H1 (cell line): ENCODE measurements at regions not wholly inside any gene's neighbourhood (a gene's known extent, or its start where the extent isn't known, plus 50 kb on each side); places are given as distances from the start of the nearest gene placed in this dataset.

Experiments
- CTCF ChIA-PET: fragments of 300-600 bp; sonication (Branson Sonifier 250); formaldehyde crosslinking; loops from one replicate; lab custom pipeline; 2021; ENCODE audit not compliant: partially characterized antibody; lab: Charles Lee
- POLR2A ChIA-PET: fragments of 300-600 bp; sonication (Branson Sonifier 250); formaldehyde crosslinking; loops from one replicate; lab custom pipeline; 2021; ENCODE audit warnings: inconsistent platforms; ENCODE audit not compliant: partially characterized antibody; lab: Charles Lee
- DNase-seq, 2 experiments: peaks; one replicate each; pipeline versions ENCODE4 v3.0.0 to v3.0.0-alpha.2; 2010 to 2022; ENCODE audit warnings: low spot score in 2 of 2, low read depth in 1 of 2, mixed read lengths in 1 of 2
- FAIRE-seq: peaks from 2 replicates; lab custom pipeline; 2011; peaks lifted over from hg19 to GRCh38; lab: Jason Lieb, UNC
- H2AFZ ChIP-seq: 2 replicates; pipeline ENCODE4 v1.8.1; 2012; ENCODE audit warnings: low read length, inconsistent platforms
- H2AK5ac ChIP-seq: 2 replicates; pipeline ENCODE4 v1.6.1; 2013; ENCODE audit warnings: low read depth, low read length
- H2BK120ac ChIP-seq: replicated peaks from 2 replicates; pipeline ENCODE3; 2013; ENCODE audit warnings: low read depth, low read length, inconsistent platforms
- H2BK12ac ChIP-seq: 2 replicates; pipeline ENCODE4 v1.6.1; 2013; ENCODE audit warnings: low read depth, low read length
- H2BK15ac ChIP-seq: 2 replicates; pipeline ENCODE4 v1.6.1; 2013; ENCODE audit warnings: low read length
- H2BK20ac ChIP-seq: 2 replicates; pipeline ENCODE4 v1.6.1; 2013; ENCODE audit warnings: low read length
- H2BK5ac ChIP-seq: 2 replicates; pipeline ENCODE4 v1.6.1; 2013; ENCODE audit warnings: low read depth, low read length
- H3K14ac ChIP-seq: 2 replicates; pipeline ENCODE4 v1.6.1; 2013; ENCODE audit warnings: inconsistent platforms; ENCODE audit not compliant: insufficient read length
- H3K18ac ChIP-seq: 2 replicates; pipeline ENCODE4 v1.6.1; 2013; ENCODE audit warnings: low read length; ENCODE audit errors: extremely low read depth
- H3K23ac ChIP-seq: 2 replicates; pipeline ENCODE4 v1.6.1; 2013; ENCODE audit warnings: inconsistent platforms; ENCODE audit not compliant: insufficient read length
- H3K23me2 ChIP-seq: 2 replicates; pipeline ENCODE4 v1.6.1; 2013; ENCODE audit warnings: low read depth, low read length
- H3K27ac ChIP-seq: 2 replicates; pipeline ENCODE4 v1.6.1; 2011; ENCODE audit warnings: low read depth, low read length, inconsistent platforms
- H3K27me3 ChIP-seq, 4 experiments: replicated peaks in 1 of 4; 1 replicate in 1 of 4; 2 replicates in 3 of 4; pipeline versions ENCODE4 v1.6.1 to v1.8.1; 2011 to 2013; ENCODE audit warnings: low read length in 3 of 4, mild to moderate bottlenecking in 3 of 4, inconsistent platforms in 2 of 4, mixed read lengths in 2 of 4, moderate library complexity in 1 of 4; ENCODE audit not compliant: control insufficient read depth in 3 of 4, insufficient read depth in 3 of 4; ENCODE audit errors: extremely low read depth in 1 of 4
- H3K36me3 ChIP-seq, 4 experiments: 2 replicates each; pipeline versions ENCODE4 v1.6.1 to v1.8.1; 2011 to 2013; ENCODE audit warnings: mild to moderate bottlenecking in 4 of 4, low read length in 3 of 4, moderate library complexity in 2 of 4, control low read depth in 1 of 4, inconsistent platforms in 1 of 4; ENCODE audit not compliant: insufficient read depth in 4 of 4, control insufficient read depth in 2 of 4
- H3K4ac ChIP-seq: replicated peaks from 2 replicates; pipeline ENCODE3; 2013; ENCODE audit warnings: low read length, low read depth, mixed read lengths, inconsistent platforms; ENCODE audit not compliant: insufficient read length
- H3K4me1 ChIP-seq, 4 experiments: replicated peaks in 1 of 4; 1 replicate in 1 of 4; 2 replicates in 3 of 4; pipeline versions ENCODE4 v1.6.1 to v1.8.1; 2011 to 2013; ENCODE audit warnings: low read length in 3 of 4, inconsistent platforms in 2 of 4, mixed read lengths in 1 of 4; ENCODE audit not compliant: insufficient read depth in 4 of 4, control insufficient read depth in 3 of 4
- H3K4me2 ChIP-seq, 2 experiments: 2 replicates each; pipeline versions ENCODE4 v1.6.1 to v1.8.1; 2011 to 2013; ENCODE audit warnings: low read depth in 2 of 2, low read length in 2 of 2, control low read depth in 1 of 2, inconsistent platforms in 1 of 2, mild to moderate bottlenecking in 1 of 2; ENCODE audit not compliant: insufficient read depth in 1 of 2
- H3K4me3 ChIP-seq, 4 experiments: fragments of 200-600, 300-600 bp in 1 of 4; sonication (generic), shearing (Covaris generic), sonication (Bioruptor Twin) in 1 of 4; 2 replicates each; pipeline versions ENCODE4 v1.5.1 to v1.8.1; 2011 to 2016; ENCODE audit warnings: low read length in 4 of 4, low read depth in 3 of 4, control low read depth in 2 of 4, inconsistent platforms in 2 of 4, mild to moderate bottlenecking in 2 of 4, mixed read lengths in 1 of 4, moderate library complexity in 1 of 4; ENCODE audit not compliant: insufficient read depth in 2 of 4; ENCODE audit errors: extremely low read depth in 1 of 4
- H3K56ac ChIP-seq: replicated peaks from 2 replicates; pipeline ENCODE3; 2013; ENCODE audit warnings: low read depth, mild to moderate bottlenecking, mixed read lengths, low read length, inconsistent platforms; ENCODE audit not compliant: insufficient read length
- H3K79me1 ChIP-seq: 2 replicates; pipeline ENCODE4 v1.6.1; 2013; ENCODE audit warnings: low read depth, low read length, control low read depth
- H3K79me2 ChIP-seq, 2 experiments: 2 replicates each; pipeline versions ENCODE4 v1.6.1 to v1.8.1; 2012 to 2013; ENCODE audit warnings: low read length in 2 of 2, mild to moderate bottlenecking in 2 of 2, inconsistent platforms in 1 of 2; ENCODE audit not compliant: insufficient read depth in 2 of 2, control insufficient read depth in 1 of 2
- H3K9ac ChIP-seq, 4 experiments: replicated peaks in 1 of 4; 1 replicate in 1 of 4; 2 replicates in 3 of 4; pipeline versions ENCODE4 v1.6.1 to v1.8.1; 2011 to 2013; ENCODE audit warnings: low read depth in 3 of 4, low read length in 3 of 4, control low read depth in 2 of 4, mild to moderate bottlenecking in 2 of 4, moderate library complexity in 2 of 4, inconsistent platforms in 1 of 4; ENCODE audit errors: extremely low read depth in 1 of 4
- H3K9me3 ChIP-seq, 2 experiments: 2 replicates each; pipeline versions ENCODE4 v1.6.1 to v1.8.1; 2012 to 2013; ENCODE audit warnings: mild to moderate bottlenecking in 2 of 2, moderate library complexity in 2 of 2, control low read depth in 1 of 2, inconsistent platforms in 1 of 2, low read depth in 1 of 2, low read length in 1 of 2, mixed read lengths in 1 of 2; ENCODE audit not compliant: insufficient read depth in 2 of 2
- H4K20me1 ChIP-seq, 2 experiments: replicated peaks in 1 of 2; 2 replicates each; pipeline versions ENCODE3 to v1.8.1; 2011 to 2013; ENCODE audit warnings: inconsistent platforms in 2 of 2, low read length in 2 of 2, mild to moderate bottlenecking in 1 of 2; ENCODE audit not compliant: insufficient read depth in 2 of 2, control insufficient read depth in 1 of 2
- H4K5ac ChIP-seq: 2 replicates; pipeline ENCODE4 v1.6.1; 2013; ENCODE audit warnings: low read length, low read depth, mixed read lengths, inconsistent platforms; ENCODE audit not compliant: insufficient read length
- H4K8ac ChIP-seq: 2 replicates; pipeline ENCODE4 v1.8.0; 2013; ENCODE audit warnings: mild to moderate bottlenecking, moderate library complexity, low read length, inconsistent platforms; ENCODE audit not compliant: insufficient read depth; ENCODE audit errors: extremely low read depth
- H4K91ac ChIP-seq: replicated peaks from 2 replicates; pipeline ENCODE3; 2013; ENCODE audit warnings: low read length, mixed read lengths, inconsistent platforms; ENCODE audit not compliant: insufficient read length
- CREB1 ChIP-seq: IDR thresholded peaks from 2 replicates; pipeline ENCODE4 v1.6.1; 2012; ENCODE audit warnings: inconsistent platforms
- CTCF ChIP-seq, 3 experiments: IDR thresholded peaks; 1 replicate in 2 of 3; 2 replicates in 1 of 3; pipeline versions ENCODE4 v1.5.1 to v1.6.1; 2011; ENCODE audit warnings: low read length in 3 of 3, mild to moderate bottlenecking in 3 of 3, inconsistent platforms in 2 of 3, low read depth in 1 of 3, moderate library complexity in 1 of 3; ENCODE audit not compliant: insufficient read depth in 1 of 3; ENCODE audit errors: control extremely low read depth in 1 of 3
- HDAC2 ChIP-seq, 2 experiments: fragments of 300-600 bp in 1 of 2; sonication (generic) in 1 of 2; IDR thresholded peaks; 2 replicates each; pipeline ENCODE4 v1.6.1; 2011 to 2012; ENCODE audit warnings: low read depth in 2 of 2, low read length in 2 of 2, mild to moderate bottlenecking in 2 of 2, moderate library complexity in 2 of 2, borderline replicate concordance in 1 of 2, inconsistent platforms in 1 of 2
- RAD21 ChIP-seq, 2 experiments: IDR thresholded peaks in 1 of 2; conservative IDR thresholded peaks in 1 of 2; 2 replicates each; pipeline ENCODE4 v1.6.1; 2011; ENCODE audit warnings: low read depth in 2 of 2, low read length in 2 of 2, improper control_type of control experiment in 1 of 2, inconsistent platforms in 1 of 2, mild to moderate bottlenecking in 1 of 2, moderate library complexity in 1 of 2
- WGBS, 2 experiments: shearing (Covaris generic) in 1 of 2; methylation state at CpG; one replicate each; pipeline versions ENCODE4 v1.1.6 to v1.1.7; 2013 to 2015; ENCODE audit warnings: low lambda C conversion rate in 2 of 2, mixed read lengths in 2 of 2, inconsistent platforms in 1 of 2, low coverage in 1 of 2, missing lambda C conversion rate in 1 of 2; ENCODE audit not compliant: insufficient replicate concordance in 2 of 2, insufficient coverage in 1 of 2, insufficient read length in 1 of 2; ENCODE audit errors: extremely low coverage in 1 of 2, missing lambda C conversion rate in 1 of 2; 5-methylcytosine and 5-hydroxymethylcytosine counted together

GRCh38 chr16:85363427-85363826 is 249.7 kb upstream of the GSE1 start:
- POLR2A ChIA-PET, result no interaction called here
- CTCF ChIA-PET, result interaction anchor here (0.6 to 12.5 kb wide), 12 partner anchors 8 to 118 kb away, joined by 3 to 177 read pairs (median 4); no protein-coding TSS in a partner anchor
- no peak overlapping the region for H3K4me2 ChIP-seq

More at GRCh38 chr16:85363427-85363826, 249.7 kb upstream of the GSE1 start:
- Histone ChIP-seq H2AK5ac (no peak overlapping the region), H3K23me2 (no peaks in the 10 kb centered on the region), H2BK12ac (no peak overlapping the region), H3K9me3 (no peaks in the 10 kb centered on the region), H3K27ac (no peak overlapping the region), H3K36me3 (no peaks in the 10 kb centered on the region), H2BK15ac (no peak overlapping the region), H2BK120ac (no peak overlapping the region), H4K8ac (no peak overlapping the region), H2BK5ac (no peak overlapping the region), H3K56ac (no peak overlapping the region), H3K18ac (no peak overlapping the region), H3K4me3 (no peak overlapping the region), H2BK20ac (no peak overlapping the region), H3K23ac (no peak overlapping the region), H3K4ac (no peak overlapping the region), H3K14ac (no peak overlapping the region), H4K20me1 (peaks cover 6 to 8% of the 10 kb centered on the region in 2 experiments), H4K5ac (no peak overlapping the region), H3K9ac (no peak overlapping the region), H3K79me2 (no peaks in the 10 kb centered on the region), H3K27me3 (peaks cover 0 to 11% (median 5%) of the 10 kb centered on the region in 4 experiments; a peak in 3 of 7 replicates), H3K4me1 (peaks cover 8 to 20% (median 12%) of the 10 kb centered on the region in 4 experiments), H2AFZ (no peak overlapping the region), H4K91ac (no peak overlapping the region), H3K79me1 (peaks cover 2% of the 10 kb centered on the region; the same call in 1 of the 2 replicates)
- DNase-seq (no peak), FAIRE-seq (no peak)
- 89% methylated on average over 4 of the region's 5 CpGs; no CpG with 5 or more reads in 1 of the 2 experiments for WGBS, 2 experiments
- TF ChIP-seq RAD21 (IDR thresholded peaks at IDR 0.05 in 1 of 2, conservative IDR thresholded peaks at IDR 0.05 in 1 of 2; ENCODE audit: low read depth in 2 of 2, low read length in 2 of 2) (peak in 1 of 2 experiments; percentile 15; a peak in 1 of 4 replicates), CREB1 (no peak), CTCF (IDR thresholded peaks at IDR 0.05; ENCODE audit: control extremely low read depth in 1 of 3, insufficient read depth in 1 of 3, low read depth in 1 of 3, low read length in 3 of 3) (peak in 2 of 3 experiments; percentile 16 to 26; a peak in 2 of 4 replicates), HDAC2 (IDR thresholded peaks at IDR 0.05; ENCODE audit: borderline replicate concordance in 1 of 2, low read depth in 2 of 2, low read length in 2 of 2) (no peak)
